H1 (cell line): ENCODE measurements at regions not wholly inside any gene's neighbourhood (a gene's known extent, or its start where the extent isn't known, plus 50 kb on each side); places are given as distances from the start of the nearest gene placed in this dataset.

ENCODE experiments used
- BACH1 ChIP-seq: IDR thresholded peaks from 2 replicates; pipeline ENCODE4 v1.6.1; 2012; ENCODE audit warnings: low read length, improper control_type of control experiment
- CHD1 ChIP-seq: IDR thresholded peaks from 2 replicates; pipeline ENCODE4 v1.6.1; 2012; ENCODE audit warnings: low read depth, low read length, improper control_type of control experiment
- GTF2F1 ChIP-seq: IDR thresholded peaks from 2 replicates; pipeline ENCODE4 v1.6.1; 2012; ENCODE audit warnings: low read depth, low read length, improper control_type of control experiment, borderline replicate concordance
- HDAC6 ChIP-seq: IDR thresholded peaks from one replicate; pipeline ENCODE4 v1.7.1; 2012; ENCODE audit warnings: low read depth, mild to moderate bottlenecking, inconsistent platforms, low read length, moderate library complexity
- POLR2A ChIP-seq, 2 experiments: IDR thresholded peaks; 1 replicate in 1 of 2; 2 replicates in 1 of 2; pipeline ENCODE4 v1.6.1; 2011; ENCODE audit warnings: low read depth in 2 of 2, low read length in 2 of 2, mild to moderate bottlenecking in 2 of 2; ENCODE audit errors: control extremely low read depth in 1 of 2
- POLR2AphosphoS5 ChIP-seq: IDR thresholded peaks from 2 replicates; pipeline ENCODE4 v1.6.1; 2011; ENCODE audit warnings: low read depth, low read length
- RAD21 ChIP-seq, 2 experiments: IDR thresholded peaks in 1 of 2; conservative IDR thresholded peaks in 1 of 2; 2 replicates each; pipeline ENCODE4 v1.6.1; 2011; ENCODE audit warnings: low read depth in 2 of 2, low read length in 2 of 2, improper control_type of control experiment in 1 of 2, inconsistent platforms in 1 of 2, mild to moderate bottlenecking in 1 of 2, moderate library complexity in 1 of 2
- SIX5 ChIP-seq: IDR thresholded peaks from 2 replicates; pipeline ENCODE4 v1.6.1; 2011; ENCODE audit warnings: mild to moderate bottlenecking, low read depth, low read length
- SP1 ChIP-seq: IDR thresholded peaks from 2 replicates; pipeline ENCODE4 v1.6.1; 2011; ENCODE audit warnings: low read depth, low read length
- TCF12 ChIP-seq: IDR thresholded peaks from 2 replicates; pipeline ENCODE4 v1.6.1; 2011; ENCODE audit warnings: low read depth, mild to moderate bottlenecking, low read length
- TF ChIP-seq, protein P1 (sequence below): fragments of 300-600 bp; sonication (generic); IDR thresholded peaks from 2 replicates; pipeline ENCODE4 v1.7.1; 2012; ENCODE audit warnings: low read length, moderate library complexity, mild to moderate bottlenecking, inconsistent platforms; ENCODE audit not compliant: insufficient replicate concordance
- TF ChIP-seq, protein P2 (sequence below): IDR thresholded peaks from 2 replicates; pipeline ENCODE4 v1.6.1; 2012; ENCODE audit warnings: inconsistent platforms

GRCh38 chr3:43794776-43795175 lies 104.0 kb downstream of the ABHD5 start (continued):
- TF ChIP-seq, protein P1, sequence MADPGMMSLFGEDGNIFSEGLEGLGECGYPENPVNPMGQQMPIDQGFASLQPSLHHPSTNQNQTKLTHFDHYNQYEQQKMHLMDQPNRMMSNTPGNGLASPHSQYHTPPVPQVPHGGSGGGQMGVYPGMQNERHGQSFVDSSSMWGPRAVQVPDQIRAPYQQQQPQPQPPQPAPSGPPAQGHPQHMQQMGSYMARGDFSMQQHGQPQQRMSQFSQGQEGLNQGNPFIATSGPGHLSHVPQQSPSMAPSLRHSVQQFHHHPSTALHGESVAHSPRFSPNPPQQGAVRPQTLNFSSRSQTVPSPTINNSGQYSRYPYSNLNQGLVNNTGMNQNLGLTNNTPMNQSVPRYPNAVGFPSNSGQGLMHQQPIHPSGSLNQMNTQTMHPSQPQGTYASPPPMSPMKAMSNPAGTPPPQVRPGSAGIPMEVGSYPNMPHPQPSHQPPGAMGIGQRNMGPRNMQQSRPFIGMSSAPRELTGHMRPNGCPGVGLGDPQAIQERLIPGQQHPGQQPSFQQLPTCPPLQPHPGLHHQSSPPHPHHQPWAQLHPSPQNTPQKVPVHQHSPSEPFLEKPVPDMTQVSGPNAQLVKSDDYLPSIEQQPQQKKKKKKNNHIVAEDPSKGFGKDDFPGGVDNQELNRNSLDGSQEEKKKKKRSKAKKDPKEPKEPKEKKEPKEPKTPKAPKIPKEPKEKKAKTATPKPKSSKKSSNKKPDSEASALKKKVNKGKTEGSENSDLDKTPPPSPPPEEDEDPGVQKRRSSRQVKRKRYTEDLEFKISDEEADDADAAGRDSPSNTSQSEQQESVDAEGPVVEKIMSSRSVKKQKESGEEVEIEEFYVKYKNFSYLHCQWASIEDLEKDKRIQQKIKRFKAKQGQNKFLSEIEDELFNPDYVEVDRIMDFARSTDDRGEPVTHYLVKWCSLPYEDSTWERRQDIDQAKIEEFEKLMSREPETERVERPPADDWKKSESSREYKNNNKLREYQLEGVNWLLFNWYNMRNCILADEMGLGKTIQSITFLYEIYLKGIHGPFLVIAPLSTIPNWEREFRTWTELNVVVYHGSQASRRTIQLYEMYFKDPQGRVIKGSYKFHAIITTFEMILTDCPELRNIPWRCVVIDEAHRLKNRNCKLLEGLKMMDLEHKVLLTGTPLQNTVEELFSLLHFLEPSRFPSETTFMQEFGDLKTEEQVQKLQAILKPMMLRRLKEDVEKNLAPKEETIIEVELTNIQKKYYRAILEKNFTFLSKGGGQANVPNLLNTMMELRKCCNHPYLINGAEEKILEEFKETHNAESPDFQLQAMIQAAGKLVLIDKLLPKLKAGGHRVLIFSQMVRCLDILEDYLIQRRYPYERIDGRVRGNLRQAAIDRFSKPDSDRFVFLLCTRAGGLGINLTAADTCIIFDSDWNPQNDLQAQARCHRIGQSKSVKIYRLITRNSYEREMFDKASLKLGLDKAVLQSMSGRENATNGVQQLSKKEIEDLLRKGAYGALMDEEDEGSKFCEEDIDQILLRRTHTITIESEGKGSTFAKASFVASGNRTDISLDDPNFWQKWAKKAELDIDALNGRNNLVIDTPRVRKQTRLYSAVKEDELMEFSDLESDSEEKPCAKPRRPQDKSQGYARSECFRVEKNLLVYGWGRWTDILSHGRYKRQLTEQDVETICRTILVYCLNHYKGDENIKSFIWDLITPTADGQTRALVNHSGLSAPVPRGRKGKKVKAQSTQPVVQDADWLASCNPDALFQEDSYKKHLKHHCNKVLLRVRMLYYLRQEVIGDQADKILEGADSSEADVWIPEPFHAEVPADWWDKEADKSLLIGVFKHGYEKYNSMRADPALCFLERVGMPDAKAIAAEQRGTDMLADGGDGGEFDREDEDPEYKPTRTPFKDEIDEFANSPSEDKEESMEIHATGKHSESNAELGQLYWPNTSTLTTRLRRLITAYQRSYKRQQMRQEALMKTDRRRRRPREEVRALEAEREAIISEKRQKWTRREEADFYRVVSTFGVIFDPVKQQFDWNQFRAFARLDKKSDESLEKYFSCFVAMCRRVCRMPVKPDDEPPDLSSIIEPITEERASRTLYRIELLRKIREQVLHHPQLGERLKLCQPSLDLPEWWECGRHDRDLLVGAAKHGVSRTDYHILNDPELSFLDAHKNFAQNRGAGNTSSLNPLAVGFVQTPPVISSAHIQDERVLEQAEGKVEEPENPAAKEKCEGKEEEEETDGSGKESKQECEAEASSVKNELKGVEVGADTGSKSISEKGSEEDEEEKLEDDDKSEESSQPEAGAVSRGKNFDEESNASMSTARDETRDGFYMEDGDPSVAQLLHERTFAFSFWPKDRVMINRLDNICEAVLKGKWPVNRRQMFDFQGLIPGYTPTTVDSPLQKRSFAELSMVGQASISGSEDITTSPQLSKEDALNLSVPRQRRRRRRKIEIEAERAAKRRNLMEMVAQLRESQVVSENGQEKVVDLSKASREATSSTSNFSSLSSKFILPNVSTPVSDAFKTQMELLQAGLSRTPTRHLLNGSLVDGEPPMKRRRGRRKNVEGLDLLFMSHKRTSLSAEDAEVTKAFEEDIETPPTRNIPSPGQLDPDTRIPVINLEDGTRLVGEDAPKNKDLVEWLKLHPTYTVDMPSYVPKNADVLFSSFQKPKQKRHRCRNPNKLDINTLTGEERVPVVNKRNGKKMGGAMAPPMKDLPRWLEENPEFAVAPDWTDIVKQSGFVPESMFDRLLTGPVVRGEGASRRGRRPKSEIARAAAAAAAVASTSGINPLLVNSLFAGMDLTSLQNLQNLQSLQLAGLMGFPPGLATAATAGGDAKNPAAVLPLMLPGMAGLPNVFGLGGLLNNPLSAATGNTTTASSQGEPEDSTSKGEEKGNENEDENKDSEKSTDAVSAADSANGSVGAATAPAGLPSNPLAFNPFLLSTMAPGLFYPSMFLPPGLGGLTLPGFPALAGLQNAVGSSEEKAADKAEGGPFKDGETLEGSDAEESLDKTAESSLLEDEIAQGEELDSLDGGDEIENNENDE: no peak
- TF ChIP-seq RAD21 (IDR thresholded peaks at IDR 0.05 in 1 of 2, conservative IDR thresholded peaks at IDR 0.05 in 1 of 2; ENCODE audit: low read depth in 2 of 2, low read length in 2 of 2) (no peak), BACH1 (no peak), TCF12 (no peak), POLR2A (IDR thresholded peaks at IDR 0.05; ENCODE audit: control extremely low read depth in 1 of 2, low read depth in 2 of 2, low read length in 2 of 2) (no peak), CHD1 (no peak), GTF2F1 (no peak), SP1 (no peak), POLR2AphosphoS5 (no peak), SIX5 (no peak), HDAC6 (no peak)
- TF ChIP-seq, protein P2, sequence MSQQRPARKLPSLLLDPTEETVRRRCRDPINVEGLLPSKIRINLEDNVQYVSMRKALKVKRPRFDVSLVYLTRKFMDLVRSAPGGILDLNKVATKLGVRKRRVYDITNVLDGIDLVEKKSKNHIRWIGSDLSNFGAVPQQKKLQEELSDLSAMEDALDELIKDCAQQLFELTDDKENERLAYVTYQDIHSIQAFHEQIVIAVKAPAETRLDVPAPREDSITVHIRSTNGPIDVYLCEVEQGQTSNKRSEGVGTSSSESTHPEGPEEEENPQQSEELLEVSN: no peak
